Ectodermal cell (in vitro differentiated cells): ENCODE measurements at regions not wholly inside any gene's neighbourhood (a gene's known extent, or its start where the extent isn't known, plus 50 kb on each side); places are given as distances from the start of the nearest gene placed in this dataset.
"Not testable (repeated sequence)": the region's sequence is repeated elsewhere in the genome, so short reads cannot be mapped to it uniquely, and the experiment has no call there.

ENCODE experiments used
- H3K27ac ChIP-seq: 2 replicates; pipeline ENCODE4 v1.7.0; 2013; ENCODE audit warnings: mild to moderate bottlenecking, low read depth, low read length; ENCODE audit not compliant: insufficient read depth, poor library complexity, severe bottlenecking
- H3K27me3 ChIP-seq: 2 replicates; pipeline ENCODE4 v1.7.0; 2013; ENCODE audit warnings: mild to moderate bottlenecking, low read length; ENCODE audit not compliant: insufficient read depth, control insufficient read depth, poor library complexity, severe bottlenecking
- H3K36me3 ChIP-seq: one replicate; pipeline ENCODE4 v1.7.0; 2013; ENCODE audit warnings: low read length; ENCODE audit not compliant: control insufficient read depth, insufficient read depth
- H3K4me1 ChIP-seq: one replicate; pipeline ENCODE4 v1.7.0; 2013; ENCODE audit warnings: low read length; ENCODE audit not compliant: control insufficient read depth, insufficient read depth
- H3K4me3 ChIP-seq: 2 replicates; pipeline ENCODE4 v1.7.0; 2013; ENCODE audit warnings: low read depth, low read length, control low read depth; ENCODE audit not compliant: insufficient read depth
- H3K9me3 ChIP-seq: 2 replicates; pipeline ENCODE4 v1.7.0; 2013; ENCODE audit warnings: mild to moderate bottlenecking, low read length, moderate library complexity; ENCODE audit not compliant: control insufficient read depth
- WGBS, 2 experiments: methylation state at CpG; one replicate each; pipeline ENCODE4 v1.1.7; 2013; ENCODE audit warnings: missing lambda C conversion rate in 2 of 2; 5-methylcytosine and 5-hydroxymethylcytosine counted together

DNA sequence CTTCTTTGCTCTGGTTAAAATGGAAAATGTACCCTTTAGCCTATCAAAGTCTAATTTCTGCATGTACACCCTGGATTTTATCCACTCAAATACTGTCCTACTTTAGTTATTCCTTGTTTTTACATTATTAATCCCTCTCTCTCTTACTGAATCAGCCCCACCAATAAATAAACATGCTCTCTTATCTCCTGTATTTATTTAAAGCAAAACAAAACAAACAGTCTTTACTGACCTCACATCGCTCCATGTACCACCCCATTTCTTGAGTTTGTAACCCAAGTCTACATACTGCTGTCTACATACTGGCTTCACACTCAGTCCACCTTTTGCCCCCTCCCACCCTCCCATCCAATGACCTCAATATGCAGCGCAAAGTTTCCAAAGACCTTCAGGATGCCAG is 113.3 kb upstream of the RORA start:
- Histone ChIP-seq H3K27ac (no peak overlapping the region), H3K36me3 (no peaks in the 10 kb centered on the region), H3K27me3 (no peaks in the 10 kb centered on the region), H3K4me3 (no peak overlapping the region), H3K4me1 (no peaks in the 10 kb centered on the region), H3K9me3 (no peaks in the 10 kb centered on the region)
- 92 to 100% methylated on average over 2 of the region's 2 CpGs for WGBS, 2 experiments

GRCh38 chr15:61339516-61339915 is 110.4 kb upstream of the RORA start:
- no peak overlapping the region for H3K4me3 ChIP-seq
- no peak overlapping the region for H3K27ac ChIP-seq
- no peaks in the 10 kb centered on the region for H3K36me3 ChIP-seq
- H3K9me3 ChIP-seq = no peaks in the 10 kb centered on the region
- no peaks in the 10 kb centered on the region for H3K27me3 ChIP-seq
- H3K4me1 ChIP-seq = no peaks in the 10 kb centered on the region

GRCh38 chr15:61337541-61337940 is 108.4 kb upstream of the RORA start:
- Histone ChIP-seq H3K36me3 (no peaks in the 10 kb centered on the region), H3K9me3 (no peaks in the 10 kb centered on the region), H3K27me3 (no peaks in the 10 kb centered on the region), H3K4me3 (no peak overlapping the region), H3K4me1 (no peaks in the 10 kb centered on the region), H3K27ac (no peak overlapping the region)
- 94 to 96% methylated on average over 8 of the region's 8 CpGs for WGBS, 2 experiments

DNA sequence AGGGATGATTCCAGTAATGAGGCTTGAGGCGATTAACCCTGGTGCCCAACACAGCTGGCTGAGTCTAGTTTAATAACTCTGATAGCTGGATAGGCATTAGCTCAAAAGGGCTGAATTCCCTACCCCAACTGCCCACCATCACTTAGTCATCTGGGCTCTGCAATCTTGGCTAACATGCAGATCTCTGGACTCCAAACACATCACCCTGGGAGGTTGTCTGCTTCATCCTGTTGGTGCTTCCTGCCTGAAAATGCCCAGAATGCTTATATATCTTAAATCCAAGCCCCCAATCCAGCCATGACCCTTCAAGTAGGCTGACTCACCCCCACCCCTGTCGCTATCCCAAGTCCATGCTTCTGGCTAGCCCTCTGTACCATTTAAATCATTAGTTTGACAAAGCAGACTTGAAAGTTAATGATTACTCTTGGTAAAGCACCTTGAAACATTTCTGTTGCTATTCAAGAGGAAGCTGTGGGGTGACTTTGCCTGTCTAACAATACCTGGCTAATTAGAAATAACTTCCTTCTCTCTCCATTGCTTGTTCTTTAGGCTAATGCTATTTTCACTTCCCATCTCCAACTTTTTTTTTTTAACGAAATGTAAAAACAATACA is 107.0 kb upstream of the RORA start:
- H3K9me3 ChIP-seq = no peaks in the 10 kb centered on the region
- H3K36me3 ChIP-seq = no peaks in the 10 kb centered on the region
- H3K27me3 ChIP-seq = no peaks in the 10 kb centered on the region
- H3K4me3 ChIP-seq = no peak overlapping the region
- no peak overlapping the region for H3K27ac ChIP-seq
- WGBS, 2 experiments = 93 to 97% methylated on average over 2 to 3 of the region's 3 CpGs
- no peaks in the 10 kb centered on the region for H3K4me1 ChIP-seq

DNA sequence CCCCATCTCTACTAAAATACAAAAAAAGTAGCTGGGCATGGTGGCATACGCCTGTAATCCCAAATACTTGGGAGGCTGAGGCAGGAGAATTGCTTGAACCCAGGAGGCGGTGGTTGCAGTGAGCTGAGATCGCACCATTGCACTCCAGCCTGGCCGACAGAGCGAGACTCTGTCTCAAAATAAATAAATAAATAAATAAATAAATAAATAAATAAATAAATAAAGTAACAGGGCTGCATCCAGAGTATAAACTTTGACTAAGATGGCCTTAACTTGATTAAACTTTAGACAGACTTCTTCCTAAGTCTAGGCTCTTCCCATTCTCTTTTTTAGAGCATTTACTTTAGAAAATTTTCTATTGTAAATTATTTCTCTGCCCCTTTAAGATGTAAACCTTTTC is 105.6 kb upstream of the RORA start:
- WGBS, 2 experiments = 86 to 98% methylated on average over 3 of the region's 5 CpGs
- not testable (repeated sequence) for H3K27me3 ChIP-seq, H3K36me3 ChIP-seq, H3K27ac ChIP-seq, H3K4me3 ChIP-seq, H3K4me1 ChIP-seq, H3K9me3 ChIP-seq

- Histone ChIP-seq H3K36me3 (no peaks in the 10 kb centered on the region), H3K4me3 (no peak overlapping the region), H3K27ac (no peak overlapping the region), H3K4me1 (no peaks in the 10 kb centered on the region), H3K27me3 (no peaks in the 10 kb centered on the region), H3K9me3 (no peaks in the 10 kb centered on the region)
- WGBS, 2 experiments = 94% methylated on average over 2 of the region's 3 CpGs; no CpG with 5 or more reads in 1 of the 2 experiments
Measured at GRCh38 chr15:61331019-61331418, 101.9 kb upstream of the RORA start.

- Histone ChIP-seq H3K27ac (no peak overlapping the region), H3K4me1 (no peaks in the 10 kb centered on the region), H3K36me3 (no peaks in the 10 kb centered on the region), H3K9me3 (no peaks in the 10 kb centered on the region), H3K27me3 (no peaks in the 10 kb centered on the region), H3K4me3 (no peak overlapping the region)
- WGBS, 2 experiments = 94 to 98% methylated on average over 8 of the region's 8 CpGs
Measured at GRCh38 chr15:61327019-61327631, 98.0 kb upstream of the RORA start.

GRCh38 chr15:61319892-61320291 is 90.8 kb upstream of the RORA start:
- 94 to 97% methylated on average over 2 of the region's 2 CpGs for WGBS, 2 experiments
- H3K36me3 ChIP-seq = no peaks in the 10 kb centered on the region
- no peaks in the 10 kb centered on the region for H3K4me1 ChIP-seq
- no peaks in the 10 kb centered on the region for H3K9me3 ChIP-seq
- H3K27me3 ChIP-seq = no peaks in the 10 kb centered on the region
- H3K4me3 ChIP-seq = no peak overlapping the region
- no peak overlapping the region for H3K27ac ChIP-seq

DNA sequence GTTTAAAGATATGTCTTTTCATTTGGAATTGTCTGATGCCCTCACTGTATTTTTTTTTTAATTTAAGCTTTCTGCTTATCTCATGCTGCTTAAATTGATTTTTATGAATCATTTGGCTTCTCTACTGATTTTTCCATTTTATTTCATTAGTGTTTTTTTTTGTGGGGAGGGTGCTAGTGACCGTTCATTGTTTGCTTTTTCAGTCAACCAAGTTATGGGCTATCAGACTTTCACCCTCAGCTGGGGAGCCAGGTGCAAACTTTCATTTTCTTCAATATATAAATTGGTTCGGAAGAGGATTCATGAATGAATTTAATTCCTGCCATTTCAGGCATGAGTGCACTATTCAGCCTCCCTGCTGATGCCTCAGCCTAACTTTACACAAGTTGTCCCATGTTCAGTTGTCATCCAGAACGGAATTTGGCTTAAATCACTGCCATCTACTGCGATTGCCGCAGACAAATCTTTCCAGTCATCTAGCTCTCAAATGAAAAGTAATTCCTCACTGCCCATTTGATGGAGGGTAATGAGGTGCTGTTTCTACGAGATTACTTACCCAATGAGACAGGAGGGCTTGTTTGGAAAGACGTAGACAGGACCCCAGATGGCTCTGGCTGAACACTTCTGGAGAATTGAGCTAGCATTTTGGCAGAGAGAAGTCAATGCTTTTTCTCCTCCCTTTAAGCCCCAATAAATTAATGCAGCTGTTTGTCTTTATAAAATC is 89.9 kb upstream of the RORA start:
- WGBS, 2 experiments = 92 to 97% methylated on average over 6 to 7 of the region's 7 CpGs
- H3K4me1 ChIP-seq = no peaks in the 10 kb centered on the region
- no peaks in the 10 kb centered on the region for H3K9me3 ChIP-seq
- no peaks in the 10 kb centered on the region for H3K36me3 ChIP-seq
- no peak overlapping the region for H3K4me3 ChIP-seq
- no peak overlapping the region for H3K27ac ChIP-seq
- H3K27me3 ChIP-seq = no peaks in the 10 kb centered on the region

- Histone ChIP-seq H3K36me3 (no peaks in the 10 kb centered on the region), H3K4me3 (no peak overlapping the region)
- 91 to 95% methylated on average over 6 of the region's 6 CpGs for WGBS, 2 experiments
Measured at GRCh38 chr15:61318301-61318700, 89.2 kb upstream of the RORA start.

More at GRCh38 chr15:61318301-61318700, 89.2 kb upstream of the RORA start:
- H3K27ac ChIP-seq = no peak overlapping the region
- H3K4me1 ChIP-seq = no peaks in the 10 kb centered on the region
- no peaks in the 10 kb centered on the region for H3K9me3 ChIP-seq
- no peaks in the 10 kb centered on the region for H3K27me3 ChIP-seq
